Fibroblast of villous mesenchyme (primary cell): ENCODE measurements at regions not wholly inside any gene's neighbourhood (a gene's known extent, or its start where the extent isn't known, plus 50 kb on each side); places are given as distances from the start of the nearest gene placed in this dataset.

ENCODE experiments used
- DNase-seq: peaks from one replicate; pipeline ENCODE4 v3.0.0-alpha.2; 2010; ENCODE audit warnings: low read depth
- H3K4me3 ChIP-seq: 2 replicates; pipeline ENCODE4 v1.5.1; 2011; ENCODE audit warnings: low read depth, mild to moderate bottlenecking, low read length
- CTCF ChIP-seq: IDR thresholded peaks from 2 replicates; pipeline ENCODE4 v1.5.1; 2012; ENCODE audit warnings: low read depth, mild to moderate bottlenecking, low read length; ENCODE audit not compliant: insufficient read depth

- TF ChIP-seq CTCF: no peak
- no peak overlapping the region for H3K4me3 ChIP-seq
- DNase-seq: peak; percentile 8
Observed at GRCh38 chr17:14514973-14515372, 214.1 kb downstream of the HS3ST3B1 start.

- no peak for DNase-seq
- no peak overlapping the region for H3K4me3 ChIP-seq
- TF ChIP-seq CTCF: no peak
Observed at GRCh38 chr17:14513835-14514234, 213.0 kb downstream of the HS3ST3B1 start.

DNA sequence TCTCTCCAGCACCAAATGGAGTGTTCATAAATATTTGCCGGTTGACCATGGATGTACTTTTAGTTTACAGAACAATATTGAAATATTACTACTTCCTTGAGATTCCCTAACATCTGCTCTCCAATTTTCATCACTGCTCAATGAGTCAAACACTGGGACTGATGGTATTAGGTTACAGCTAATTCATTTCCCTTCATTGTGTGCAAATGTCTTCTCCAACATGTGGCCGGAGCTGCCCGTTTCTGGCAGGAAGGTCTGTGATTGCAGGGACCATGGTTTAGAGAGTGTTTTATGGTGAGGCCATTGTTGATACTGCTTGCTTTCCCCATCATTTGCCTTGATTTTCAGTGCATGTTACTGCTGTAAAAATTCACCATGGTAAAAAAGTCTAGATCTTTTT lies 209.3 kb downstream of the HS3ST3B1 start:
- H3K4me3 ChIP-seq: no peak overlapping the region
- no peak for DNase-seq
- TF ChIP-seq CTCF: no peak

DNA sequence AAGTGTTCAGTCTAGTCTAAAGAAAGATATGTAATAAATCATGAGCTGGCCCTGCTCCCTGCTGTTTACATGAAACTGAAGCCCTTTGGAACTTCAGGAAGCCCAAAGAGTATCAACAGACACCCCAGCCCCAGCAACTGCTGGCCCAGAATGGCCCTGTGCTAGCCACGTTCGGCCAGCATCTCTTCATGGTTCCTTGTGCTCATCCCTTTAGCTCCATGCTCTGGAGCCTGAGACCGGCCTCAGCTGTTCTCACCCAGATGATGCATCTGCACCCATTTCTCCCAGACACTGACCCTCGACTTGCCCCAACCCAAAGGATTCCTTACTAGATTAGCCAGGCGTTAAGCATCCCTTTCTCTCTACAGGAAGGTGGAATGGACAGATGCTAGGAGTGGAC lies 207.3 kb downstream of the HS3ST3B1 start:
- H3K4me3 ChIP-seq: no peak overlapping the region
- DNase-seq: no peak
- no peak for TF ChIP-seq CTCF

- TF ChIP-seq CTCF: no peak
- no peak for DNase-seq
- no peak overlapping the region for H3K4me3 ChIP-seq
Observed at GRCh38 chr17:14506364-14506763, 205.5 kb downstream of the HS3ST3B1 start.

DNA sequence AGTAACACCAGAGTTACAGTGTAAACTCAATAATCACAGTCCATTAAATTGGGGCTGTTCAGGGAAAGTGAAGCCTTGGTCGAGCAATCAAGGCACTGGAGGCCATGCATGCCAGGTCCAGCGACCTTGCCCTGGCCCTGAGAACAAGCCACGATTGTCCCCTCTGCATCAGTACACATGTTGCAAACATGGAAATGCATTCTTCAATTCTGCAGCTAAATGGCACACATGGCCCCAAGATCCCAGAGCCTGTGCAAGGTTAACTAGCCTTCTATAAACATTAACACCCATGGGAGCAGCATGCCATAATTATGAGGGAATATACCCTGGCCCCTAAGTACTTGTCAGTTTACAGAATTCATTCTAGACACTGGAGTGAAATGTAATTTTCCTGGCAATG lies 204.7 kb downstream of the HS3ST3B1 start:
- DNase-seq: no peak
- TF ChIP-seq CTCF: no peak
- H3K4me3 ChIP-seq: no peak overlapping the region

DNA sequence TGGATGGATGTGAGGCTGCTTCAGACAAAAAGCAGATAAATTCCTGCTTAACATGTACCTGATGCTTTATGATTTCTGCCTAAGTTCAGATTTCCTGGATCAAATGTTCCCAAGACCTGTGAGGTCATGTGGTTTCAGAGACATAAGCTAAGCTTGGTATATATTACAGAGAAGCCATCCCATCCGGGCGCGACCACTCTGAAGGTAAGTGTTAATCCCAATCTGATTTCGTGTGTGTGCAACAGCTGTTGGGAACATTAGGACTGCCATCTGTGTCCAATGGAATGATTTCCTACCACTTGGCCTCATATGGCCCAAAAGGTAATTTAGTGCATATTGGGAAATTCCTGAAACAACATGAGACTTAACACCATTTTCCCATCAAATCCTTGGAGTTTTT lies 199.1 kb downstream of the HS3ST3B1 start:
- no peak for DNase-seq
- no peak overlapping the region for H3K4me3 ChIP-seq
- no peak for TF ChIP-seq CTCF
